ENCODE measurements at regions not wholly inside any gene's neighbourhood (a gene's known extent, or its start where the extent isn't known, plus 50 kb on each side); places are given as distances from the start of the nearest gene placed in this dataset.

DNA sequence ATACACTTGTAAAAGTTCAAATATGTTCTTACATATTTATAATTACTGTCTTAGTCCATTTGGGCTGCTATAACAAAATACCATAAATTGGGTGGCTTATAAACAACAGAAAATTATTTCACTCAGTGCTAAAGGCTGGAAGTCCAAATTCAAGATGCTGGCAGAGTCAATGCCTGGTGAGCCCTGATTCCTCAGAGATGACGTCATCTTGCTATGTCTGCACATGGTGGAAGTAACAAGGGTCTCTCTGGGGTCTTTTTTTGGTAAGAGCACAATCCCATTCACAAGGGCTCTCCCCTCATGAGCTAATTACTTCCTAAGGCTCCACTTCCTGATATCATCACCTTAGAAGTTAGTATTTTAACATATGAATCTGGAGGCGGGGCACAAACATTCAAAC is 108.0 kb upstream of the DUSP10 start:
- TF ChIP-seq, protein P1, sequence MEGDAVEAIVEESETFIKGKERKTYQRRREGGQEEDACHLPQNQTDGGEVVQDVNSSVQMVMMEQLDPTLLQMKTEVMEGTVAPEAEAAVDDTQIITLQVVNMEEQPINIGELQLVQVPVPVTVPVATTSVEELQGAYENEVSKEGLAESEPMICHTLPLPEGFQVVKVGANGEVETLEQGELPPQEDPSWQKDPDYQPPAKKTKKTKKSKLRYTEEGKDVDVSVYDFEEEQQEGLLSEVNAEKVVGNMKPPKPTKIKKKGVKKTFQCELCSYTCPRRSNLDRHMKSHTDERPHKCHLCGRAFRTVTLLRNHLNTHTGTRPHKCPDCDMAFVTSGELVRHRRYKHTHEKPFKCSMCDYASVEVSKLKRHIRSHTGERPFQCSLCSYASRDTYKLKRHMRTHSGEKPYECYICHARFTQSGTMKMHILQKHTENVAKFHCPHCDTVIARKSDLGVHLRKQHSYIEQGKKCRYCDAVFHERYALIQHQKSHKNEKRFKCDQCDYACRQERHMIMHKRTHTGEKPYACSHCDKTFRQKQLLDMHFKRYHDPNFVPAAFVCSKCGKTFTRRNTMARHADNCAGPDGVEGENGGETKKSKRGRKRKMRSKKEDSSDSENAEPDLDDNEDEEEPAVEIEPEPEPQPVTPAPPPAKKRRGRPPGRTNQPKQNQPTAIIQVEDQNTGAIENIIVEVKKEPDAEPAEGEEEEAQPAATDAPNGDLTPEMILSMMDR (IDR thresholded peaks at IDR 0.05), result no peak
- TF ChIP-seq POLR2A (IDR thresholded peaks at IDR 0.05), result no peak
- TF ChIP-seq EP300 (IDR thresholded peaks at IDR 0.05), result no peak
- TF ChIP-seq POLR2AphosphoS5 (IDR thresholded peaks at IDR 0.05), result no peak

Data from sigmoid colon (tissue), 4 donors.